ENCODE measurements at regions not wholly inside any gene's neighbourhood (a gene's known extent, or its start where the extent isn't known, plus 50 kb on each side); places are given as distances from the start of the nearest gene placed in this dataset.

DNA sequence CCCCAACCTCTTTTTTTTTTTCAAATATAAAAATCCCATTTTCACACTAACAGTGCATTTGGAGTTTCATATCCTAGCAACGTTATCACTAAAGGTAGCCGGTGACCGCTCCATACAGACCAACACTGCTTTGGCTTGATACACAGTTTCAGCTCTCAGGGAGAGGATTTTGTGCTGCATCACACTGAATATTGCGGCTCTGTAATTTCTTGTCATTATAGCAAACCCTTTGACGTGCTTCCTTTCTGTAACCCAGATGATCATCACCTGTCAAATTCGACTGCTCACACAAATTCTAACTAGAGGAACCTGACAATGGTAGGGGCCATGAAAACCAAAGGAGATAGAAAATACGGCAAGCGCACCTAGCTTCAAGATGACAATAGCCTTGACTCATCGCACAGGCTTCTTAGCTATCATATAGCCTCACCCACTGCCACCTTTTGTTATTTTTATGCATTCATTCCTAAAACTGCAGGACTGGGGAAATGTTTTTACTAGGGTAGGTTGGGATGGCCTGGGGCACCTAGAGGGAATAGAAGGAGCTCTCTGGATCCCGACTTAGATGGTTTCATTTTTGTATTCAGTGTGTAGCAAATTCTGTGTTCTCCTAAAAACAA, 582.9 kb upstream of the PIK3C3 start:
- RAD21 ChIA-PET (ENCODE audit: unreplicated experiment) = no interaction called here
- BruUV-seq (replicated peaks) = no TSS peak
- SMC1A ChIA-PET (ENCODE audit: uncharacterized antibody, unreplicated experiment) = interaction anchor here (1.0 kb wide), 1 partner anchor 17 kb away, joined by 3 read pairs; no protein-coding TSS in a partner anchor
- WGBS (ENCODE audit: insufficient coverage, insufficient replicate concordance, low lambda C conversion rate, missing lambda C conversion rate) = 54% methylated on average over 9 of the region's 10 CpGs
- in situ Hi-C loops (cut with MboI) (no loop called here), intact Hi-C loops (cut with micrococcal nuclease; ENCODE audit: unreplicated experiment) (no loop called here)
- DNase-seq (ENCODE audit: low read depth, low spot score) = no peak
- H3K27me3 ChIP-seq (replicated peaks in 1 of 2; ENCODE audit: control insufficient read depth in 2 of 2, insufficient read depth in 2 of 2, low read length in 1 of 2) = no peaks in the 10 kb centered on the region; a peak in 1 of 4 replicates
- no peaks in the 10 kb centered on the region for H3K36me3 ChIP-seq (ENCODE audit: control insufficient read depth in 2 of 2, insufficient read depth in 2 of 2, low read length in 1 of 2)
- CTCF ChIA-PET = no interaction called here
- H3K9ac ChIP-seq (ENCODE audit: control insufficient read depth, insufficient read depth, low read length) = no peak overlapping the region
- H3K79me2 ChIP-seq (ENCODE audit: control insufficient read depth, insufficient read depth, low read length) = no peaks in the 10 kb centered on the region
- H3K4me3 ChIP-seq = no peak overlapping the region
- H3K4me2 ChIP-seq (ENCODE audit: control insufficient read depth, insufficient read depth) = no peak overlapping the region
- TF ChIP-seq, protein P1, sequence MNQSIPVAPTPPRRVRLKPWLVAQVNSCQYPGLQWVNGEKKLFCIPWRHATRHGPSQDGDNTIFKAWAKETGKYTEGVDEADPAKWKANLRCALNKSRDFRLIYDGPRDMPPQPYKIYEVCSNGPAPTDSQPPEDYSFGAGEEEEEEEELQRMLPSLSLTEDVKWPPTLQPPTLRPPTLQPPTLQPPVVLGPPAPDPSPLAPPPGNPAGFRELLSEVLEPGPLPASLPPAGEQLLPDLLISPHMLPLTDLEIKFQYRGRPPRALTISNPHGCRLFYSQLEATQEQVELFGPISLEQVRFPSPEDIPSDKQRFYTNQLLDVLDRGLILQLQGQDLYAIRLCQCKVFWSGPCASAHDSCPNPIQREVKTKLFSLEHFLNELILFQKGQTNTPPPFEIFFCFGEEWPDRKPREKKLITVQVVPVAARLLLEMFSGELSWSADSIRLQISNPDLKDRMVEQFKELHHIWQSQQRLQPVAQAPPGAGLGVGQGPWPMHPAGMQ (IDR thresholded peaks at IDR 0.05; ENCODE audit: borderline replicate concordance) = no peak
- TF ChIP-seq CHD1 (IDR thresholded peaks at IDR 0.05; ENCODE audit: low read depth, low read length) (no peak), WRNIP1 (IDR thresholded peaks at IDR 0.05; ENCODE audit: borderline replicate concordance, low read depth, low read length) (no peak), CBX3 (IDR thresholded peaks at IDR 0.05; ENCODE audit: borderline replicate concordance, low read depth) (no peak), CEBPB (IDR thresholded peaks at IDR 0.05; ENCODE audit: borderline replicate concordance in 1 of 2, low read depth in 2 of 2, low read length in 2 of 2) (no peak), LARP7 (IDR thresholded peaks at IDR 0.05) (no peak), NFIC (IDR thresholded peaks at IDR 0.05; ENCODE audit: low read depth, low read length) (no peak), PAX8 (IDR thresholded peaks at IDR 0.05) (no peak), YBX1 (IDR thresholded peaks at IDR 0.05) (no peak), TCF12 (IDR thresholded peaks at IDR 0.05; ENCODE audit: low read depth, low read length) (no peak), STAT1 (conservative IDR thresholded peaks at IDR 0.05) (no peak), KDM1A (IDR thresholded peaks at IDR 0.05; ENCODE audit: borderline replicate concordance) (no peak), ZNF207 (IDR thresholded peaks at IDR 0.05; ENCODE audit: borderline replicate concordance) (no peak), BRCA1 (IDR thresholded peaks at IDR 0.05; ENCODE audit: low read depth, low read length) (no peak), ZSCAN29 (IDR thresholded peaks at IDR 0.05) (no peak), ZNF24 (IDR thresholded peaks at IDR 0.05) (no peak)
- TF ChIP-seq, protein P2, sequence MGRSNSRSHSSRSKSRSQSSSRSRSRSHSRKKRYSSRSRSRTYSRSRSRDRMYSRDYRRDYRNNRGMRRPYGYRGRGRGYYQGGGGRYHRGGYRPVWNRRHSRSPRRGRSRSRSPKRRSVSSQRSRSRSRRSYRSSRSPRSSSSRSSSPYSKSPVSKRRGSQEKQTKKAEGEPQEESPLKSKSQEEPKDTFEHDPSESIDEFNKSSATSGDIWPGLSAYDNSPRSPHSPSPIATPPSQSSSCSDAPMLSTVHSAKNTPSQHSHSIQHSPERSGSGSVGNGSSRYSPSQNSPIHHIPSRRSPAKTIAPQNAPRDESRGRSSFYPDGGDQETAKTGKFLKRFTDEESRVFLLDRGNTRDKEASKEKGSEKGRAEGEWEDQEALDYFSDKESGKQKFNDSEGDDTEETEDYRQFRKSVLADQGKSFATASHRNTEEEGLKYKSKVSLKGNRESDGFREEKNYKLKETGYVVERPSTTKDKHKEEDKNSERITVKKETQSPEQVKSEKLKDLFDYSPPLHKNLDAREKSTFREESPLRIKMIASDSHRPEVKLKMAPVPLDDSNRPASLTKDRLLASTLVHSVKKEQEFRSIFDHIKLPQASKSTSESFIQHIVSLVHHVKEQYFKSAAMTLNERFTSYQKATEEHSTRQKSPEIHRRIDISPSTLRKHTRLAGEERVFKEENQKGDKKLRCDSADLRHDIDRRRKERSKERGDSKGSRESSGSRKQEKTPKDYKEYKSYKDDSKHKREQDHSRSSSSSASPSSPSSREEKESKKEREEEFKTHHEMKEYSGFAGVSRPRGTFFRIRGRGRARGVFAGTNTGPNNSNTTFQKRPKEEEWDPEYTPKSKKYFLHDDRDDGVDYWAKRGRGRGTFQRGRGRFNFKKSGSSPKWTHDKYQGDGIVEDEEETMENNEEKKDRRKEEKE (IDR thresholded peaks at IDR 0.05) = no peak
- H3K4me1 ChIP-seq (ENCODE audit: control insufficient read depth, insufficient read depth, low read length) = no peaks in the 10 kb centered on the region
- FAIRE-seq = no peak
- ATAC-seq = no peak
- H2AFZ ChIP-seq (ENCODE audit: control insufficient read depth, low read depth, low read length) = no peak overlapping the region
- POLR2A ChIA-PET = interaction anchor here (0.7 kb wide), 1 partner anchor 673 kb away, joined by 5 read pairs; no protein-coding TSS in a partner anchor
- no peaks in the 10 kb centered on the region for H4K20me1 ChIP-seq (ENCODE audit: control insufficient read depth, insufficient read depth)
- no peak overlapping the region for H3K27ac ChIP-seq (ENCODE audit: control insufficient read depth, insufficient read depth)
- H3K9me3 ChIP-seq (replicated peaks; ENCODE audit: control insufficient read depth, insufficient read depth, low read length) = no peaks in the 10 kb centered on the region

Measured in GM12878 (cell line).